ENCODE measurements at regions not wholly inside any gene's neighbourhood (a gene's known extent, or its start where the extent isn't known, plus 50 kb on each side); places are given as distances from the start of the nearest gene placed in this dataset.

GRCh38 chr5:57063773-57064172 is 110.1 kb upstream of the GPBP1 start:
- DNase-seq (ENCODE audit: low read depth), result no peak
- H3K4me3 ChIP-seq (replicated peaks; ENCODE audit: low read depth, low read length), result no peak overlapping the region
- TF ChIP-seq, protein P1, sequence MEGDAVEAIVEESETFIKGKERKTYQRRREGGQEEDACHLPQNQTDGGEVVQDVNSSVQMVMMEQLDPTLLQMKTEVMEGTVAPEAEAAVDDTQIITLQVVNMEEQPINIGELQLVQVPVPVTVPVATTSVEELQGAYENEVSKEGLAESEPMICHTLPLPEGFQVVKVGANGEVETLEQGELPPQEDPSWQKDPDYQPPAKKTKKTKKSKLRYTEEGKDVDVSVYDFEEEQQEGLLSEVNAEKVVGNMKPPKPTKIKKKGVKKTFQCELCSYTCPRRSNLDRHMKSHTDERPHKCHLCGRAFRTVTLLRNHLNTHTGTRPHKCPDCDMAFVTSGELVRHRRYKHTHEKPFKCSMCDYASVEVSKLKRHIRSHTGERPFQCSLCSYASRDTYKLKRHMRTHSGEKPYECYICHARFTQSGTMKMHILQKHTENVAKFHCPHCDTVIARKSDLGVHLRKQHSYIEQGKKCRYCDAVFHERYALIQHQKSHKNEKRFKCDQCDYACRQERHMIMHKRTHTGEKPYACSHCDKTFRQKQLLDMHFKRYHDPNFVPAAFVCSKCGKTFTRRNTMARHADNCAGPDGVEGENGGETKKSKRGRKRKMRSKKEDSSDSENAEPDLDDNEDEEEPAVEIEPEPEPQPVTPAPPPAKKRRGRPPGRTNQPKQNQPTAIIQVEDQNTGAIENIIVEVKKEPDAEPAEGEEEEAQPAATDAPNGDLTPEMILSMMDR (IDR thresholded peaks at IDR 0.05; ENCODE audit: low read length, missing control alignments), result no peak

DNA sequence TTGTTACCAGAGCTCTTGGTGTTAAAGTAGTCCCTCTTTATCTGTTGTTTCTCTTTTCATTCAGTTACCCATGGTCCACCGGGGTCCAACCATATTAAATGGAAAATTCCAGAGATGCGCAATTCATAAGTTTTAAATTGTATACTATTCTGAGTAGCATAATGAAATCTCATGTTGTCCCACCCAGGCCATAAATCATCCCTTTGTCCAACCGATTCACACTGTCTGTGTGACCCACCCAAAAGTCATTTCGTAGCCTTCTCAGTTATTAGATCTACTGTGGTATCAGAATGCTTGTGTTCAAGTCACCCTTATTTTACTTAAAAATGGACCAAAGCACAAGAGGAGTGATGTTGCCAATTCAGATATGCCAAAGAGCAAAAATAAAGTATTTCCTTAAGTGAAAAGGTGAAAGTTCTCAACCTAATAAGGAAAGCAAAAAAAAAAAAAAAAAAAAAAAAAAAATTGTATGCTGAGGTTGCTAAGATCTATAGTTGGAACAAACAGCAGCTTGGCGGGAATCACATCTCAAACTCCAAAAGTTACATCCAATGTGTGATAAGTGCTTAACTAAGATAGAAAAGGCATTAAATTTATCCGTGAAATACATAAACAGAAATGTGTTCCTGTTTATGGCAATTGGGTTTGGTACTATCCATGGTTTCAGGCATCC is 106.8 kb upstream of the GPBP1 start:
- TF ChIP-seq, protein P1 (IDR thresholded peaks at IDR 0.05; ENCODE audit: low read length, missing control alignments), result no peak
- no peak for DNase-seq (ENCODE audit: low read depth)
- no peak overlapping the region for H3K4me3 ChIP-seq (replicated peaks; ENCODE audit: low read depth, low read length)

DNA sequence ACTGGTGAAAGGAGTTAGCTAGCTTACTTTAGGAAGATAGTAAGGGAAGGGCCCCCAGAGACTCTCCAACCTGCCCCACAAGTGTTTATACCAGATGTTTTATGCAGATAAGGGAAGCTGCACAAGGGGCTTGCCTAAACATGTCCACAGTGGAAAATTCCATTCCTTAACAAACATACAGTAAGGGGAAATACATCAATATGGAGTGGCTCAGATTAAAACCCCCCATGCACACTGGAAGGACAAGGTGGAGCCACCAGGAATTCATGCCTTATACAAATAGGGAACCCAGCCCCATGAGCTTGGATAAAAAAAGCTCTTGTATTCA is 106.3 kb upstream of the GPBP1 start:
- H3K4me3 ChIP-seq (replicated peaks; ENCODE audit: low read depth, low read length), result no peak overlapping the region
- TF ChIP-seq, protein P1 (IDR thresholded peaks at IDR 0.05; ENCODE audit: low read length, missing control alignments), result no peak
- DNase-seq (ENCODE audit: low read depth), result peak; percentile 7

DNA sequence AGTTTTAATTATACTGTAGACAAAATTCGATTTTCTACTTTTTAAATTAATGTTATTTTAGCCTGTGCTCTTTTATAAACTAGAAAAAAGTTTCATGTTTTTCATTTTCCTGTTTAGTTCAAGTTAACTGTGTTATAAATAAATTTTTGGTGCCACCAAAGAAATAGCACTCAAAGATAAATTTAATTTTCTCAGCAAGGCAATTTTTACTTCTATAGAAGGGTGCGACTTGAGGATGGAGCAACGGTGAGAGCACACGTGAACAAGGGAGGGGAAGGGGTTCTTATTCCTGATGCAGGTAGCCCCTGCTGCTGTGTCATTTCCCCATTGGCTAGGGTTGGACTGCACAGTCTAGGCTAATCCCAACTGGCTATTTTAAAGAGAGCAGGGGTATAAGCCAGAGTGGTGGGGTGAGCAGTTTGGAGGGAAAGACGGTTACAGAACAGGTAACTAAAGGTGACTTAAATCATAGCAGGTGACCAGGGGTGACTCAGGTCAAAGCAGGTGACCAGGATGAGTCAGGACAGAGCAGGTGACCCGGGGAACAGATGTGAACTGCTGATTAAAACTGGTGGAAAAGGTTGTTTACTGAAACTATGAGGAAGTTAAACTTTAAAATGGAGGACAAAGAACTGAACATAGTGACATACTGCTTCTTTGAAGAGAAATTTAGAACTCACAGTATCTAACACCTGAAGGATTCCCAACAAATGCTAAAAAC is 104.6 kb upstream of the GPBP1 start:
- H3K4me3 ChIP-seq (replicated peaks; ENCODE audit: low read depth, low read length), result no peak overlapping the region
- TF ChIP-seq, protein P1 (IDR thresholded peaks at IDR 0.05; ENCODE audit: low read length, missing control alignments), result no peak
- no peak for DNase-seq (ENCODE audit: low read depth)

- no peak for DNase-seq (ENCODE audit: low read depth)
- no peak overlapping the region for H3K4me3 ChIP-seq (replicated peaks; ENCODE audit: low read depth, low read length)
- TF ChIP-seq, protein P1 (IDR thresholded peaks at IDR 0.05; ENCODE audit: low read length, missing control alignments), result no peak
These were observed 101.5 kb upstream of the GPBP1 start for GRCh38 chr5:57072218-57072892.

DNA sequence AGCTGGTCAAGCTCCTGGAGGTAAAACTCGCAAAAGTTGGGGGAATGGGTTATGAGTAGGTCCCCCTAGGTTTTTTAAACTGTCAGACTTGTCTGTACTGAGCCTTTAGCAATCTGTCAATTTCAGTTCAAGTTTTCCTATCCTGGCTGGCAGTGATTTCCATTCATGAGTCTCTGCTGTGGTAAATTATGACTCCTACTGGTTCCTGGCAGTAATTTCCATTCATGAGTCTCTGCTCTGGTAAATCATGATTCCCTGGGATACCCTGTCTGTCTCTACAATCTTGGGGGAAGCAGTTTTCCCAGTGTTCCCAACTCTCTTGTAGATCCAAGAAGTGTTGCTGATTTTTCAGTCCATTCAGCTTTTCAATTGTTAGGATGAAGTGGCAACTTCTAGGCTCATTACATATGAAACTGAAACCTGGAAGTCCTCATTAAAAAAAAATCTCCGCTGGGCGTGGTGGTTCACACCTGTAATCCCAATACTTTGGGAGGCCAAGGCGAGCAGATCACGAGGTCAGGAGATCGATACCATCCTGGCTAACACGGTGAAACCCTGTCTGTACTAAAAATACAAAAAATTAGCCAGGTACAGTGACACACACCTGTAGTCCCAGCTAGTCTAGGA is 91.3 kb upstream of the GPBP1 start:
- TF ChIP-seq, protein P1 (IDR thresholded peaks at IDR 0.05; ENCODE audit: low read length, missing control alignments), result peak; percentile 43
- peak; percentile 41 for DNase-seq (ENCODE audit: low read depth)
- H3K4me3 ChIP-seq (replicated peaks; ENCODE audit: low read depth, low read length), result no peak overlapping the region

Data from fibroblast of pulmonary artery (primary cell).